ENCODE measurements at regions not wholly inside any gene's neighbourhood (a gene's known extent, or its start where the extent isn't known, plus 50 kb on each side); places are given as distances from the start of the nearest gene placed in this dataset.

DNA sequence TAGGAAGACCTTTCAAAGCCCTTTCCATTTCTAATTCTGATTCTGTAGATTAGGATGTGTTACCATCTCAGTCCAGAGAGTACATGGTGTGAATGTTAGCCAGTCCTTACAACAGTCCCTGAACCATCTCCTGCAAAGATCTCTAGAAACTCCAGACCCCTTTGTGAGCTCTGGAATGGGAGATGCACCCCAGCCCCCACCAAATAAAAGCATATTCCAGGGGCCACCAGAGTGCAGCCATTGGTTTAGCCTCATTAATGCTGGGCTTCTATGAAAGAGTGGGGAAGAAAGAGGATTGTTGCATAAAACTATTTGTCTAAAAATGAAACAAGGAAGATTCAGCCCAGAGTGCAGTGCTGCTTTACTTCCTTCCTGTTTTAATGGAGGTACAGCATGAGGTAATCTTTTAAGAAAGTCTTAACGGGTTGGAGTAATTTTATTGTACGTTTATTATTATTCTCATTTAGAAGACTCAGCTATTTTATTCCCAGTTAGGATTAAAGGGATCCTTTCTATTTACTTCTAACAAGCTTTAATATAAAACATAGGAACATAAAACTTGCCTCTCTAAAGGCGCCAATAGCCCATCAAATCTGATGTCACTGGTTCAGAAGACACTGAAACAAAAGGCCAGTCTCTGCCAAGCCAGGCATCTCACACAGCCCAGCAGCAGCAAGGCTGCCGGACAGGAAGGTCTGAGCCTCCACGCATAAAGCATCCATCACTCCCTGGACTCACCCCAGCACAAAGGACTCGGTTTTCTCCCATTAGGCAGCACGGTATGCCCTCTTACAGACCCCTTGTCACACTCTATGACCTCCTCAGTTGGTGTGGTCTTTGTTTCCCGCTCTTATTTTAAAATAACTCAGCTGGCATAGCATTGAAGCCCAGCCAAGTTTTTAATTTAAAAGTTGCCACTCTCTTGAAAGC, 203.9 kb upstream of the BLID start:
- DNase-seq (ENCODE audit: low read depth in 2 of 2), result no peak

DNA sequence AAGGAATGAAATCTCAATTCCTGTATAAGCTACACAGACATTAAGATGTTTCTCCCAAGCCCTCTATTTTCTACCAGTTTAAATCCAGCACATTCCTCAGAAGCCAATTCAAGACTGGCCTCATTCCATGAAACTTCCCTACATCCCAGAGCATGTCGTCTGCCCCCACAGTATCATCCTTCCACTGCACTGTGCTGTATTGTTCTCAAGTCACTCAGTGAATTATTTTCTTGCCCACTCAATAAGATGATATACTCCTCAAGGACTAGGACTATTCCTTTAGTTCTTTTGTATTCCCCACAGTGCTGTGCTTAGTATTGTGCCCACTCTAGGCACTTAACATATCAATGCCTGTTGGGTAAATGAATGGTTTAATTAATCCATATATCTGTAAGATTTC, 203.1 kb upstream of the BLID start:
- no peak for DNase-seq (ENCODE audit: low read depth in 2 of 2)

DNA sequence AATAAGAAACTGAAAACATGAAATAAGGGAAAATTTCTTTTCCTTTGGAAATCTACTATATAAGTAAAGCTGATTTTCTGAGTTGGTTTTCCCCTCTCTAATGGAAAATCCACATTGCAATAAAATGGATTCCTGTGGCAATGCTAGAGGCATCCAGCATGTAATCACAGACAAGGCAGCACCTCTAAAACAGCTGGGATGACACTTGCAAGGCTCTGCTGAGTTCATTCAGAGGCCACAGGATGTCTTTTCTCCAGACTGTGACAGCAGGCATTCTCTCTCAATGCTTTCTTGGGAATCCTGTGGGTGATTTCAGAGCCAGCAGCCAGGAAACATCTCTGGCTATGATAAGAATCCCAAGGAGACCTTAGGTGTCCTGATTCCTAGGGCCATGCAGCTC, 201.3 kb upstream of the BLID start:
- no peak for DNase-seq (ENCODE audit: low read depth in 2 of 2)

DNA sequence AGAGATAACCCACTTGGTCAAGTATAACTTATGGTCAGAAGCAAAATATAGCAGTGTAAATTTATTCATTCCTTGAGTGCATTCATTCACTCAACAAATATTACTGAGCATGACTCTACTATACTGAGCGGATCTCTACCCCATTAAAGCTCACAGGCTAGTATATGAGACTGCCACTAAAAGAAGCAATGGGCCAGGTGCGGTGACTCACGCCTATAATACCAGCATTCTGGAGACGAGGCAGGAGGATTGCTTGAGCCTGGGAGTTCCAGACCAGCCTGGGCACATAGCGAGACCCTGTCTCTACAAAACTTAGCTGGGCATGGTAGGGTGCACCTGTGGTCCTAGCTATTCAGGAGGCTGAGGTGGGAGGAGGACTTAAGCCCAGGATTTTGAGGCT, 197.6 kb upstream of the BLID start:
- DNase-seq (ENCODE audit: low read depth in 2 of 2), result no peak

DNA sequence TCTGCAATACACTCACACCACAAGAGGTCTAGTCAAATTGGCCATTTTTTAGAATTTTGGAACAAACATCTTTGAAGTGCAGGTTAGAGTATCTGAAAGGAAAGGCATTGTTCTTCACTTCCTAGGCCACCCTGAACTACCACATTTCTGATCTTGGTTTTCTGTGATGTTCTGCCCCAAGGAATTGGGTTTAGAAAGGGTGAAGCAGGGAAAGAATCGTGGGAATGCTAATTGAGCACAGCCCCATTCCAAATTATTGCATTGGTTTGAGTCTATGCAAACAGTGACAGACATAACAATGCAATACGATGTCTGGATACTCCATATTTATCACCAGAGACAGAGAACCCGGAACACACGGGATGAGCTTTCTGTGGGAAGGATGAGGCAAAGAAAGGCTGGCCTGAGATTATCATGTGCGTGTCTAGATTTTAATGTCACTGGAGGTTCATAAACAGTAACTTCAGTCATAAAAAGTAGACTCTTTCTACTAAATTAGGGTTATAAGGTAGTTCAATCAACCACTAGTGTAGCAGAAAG, 195.3 kb upstream of the BLID start:
- no peak for DNase-seq (ENCODE audit: low read depth in 2 of 2)

DNA sequence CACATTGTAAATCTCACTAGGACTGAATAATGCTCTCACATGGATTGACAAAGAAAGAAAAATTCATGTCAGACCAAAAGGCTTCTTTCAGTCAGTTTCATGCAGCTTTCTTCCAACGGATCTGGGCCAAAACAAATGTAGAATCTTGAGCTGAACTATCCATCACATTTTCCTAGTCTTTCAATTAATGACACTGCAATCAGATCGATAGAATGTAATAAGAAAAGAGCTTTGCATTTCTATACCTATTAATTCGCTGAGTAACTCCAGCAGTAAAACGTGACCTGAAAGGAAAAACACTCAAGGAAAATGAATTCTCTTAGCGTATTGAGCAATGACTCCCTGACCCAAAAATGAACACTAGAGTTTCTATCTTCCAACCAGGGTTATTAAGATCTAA, 194.8 kb upstream of the BLID start:
- no peak for DNase-seq (ENCODE audit: low read depth in 2 of 2)

DNA sequence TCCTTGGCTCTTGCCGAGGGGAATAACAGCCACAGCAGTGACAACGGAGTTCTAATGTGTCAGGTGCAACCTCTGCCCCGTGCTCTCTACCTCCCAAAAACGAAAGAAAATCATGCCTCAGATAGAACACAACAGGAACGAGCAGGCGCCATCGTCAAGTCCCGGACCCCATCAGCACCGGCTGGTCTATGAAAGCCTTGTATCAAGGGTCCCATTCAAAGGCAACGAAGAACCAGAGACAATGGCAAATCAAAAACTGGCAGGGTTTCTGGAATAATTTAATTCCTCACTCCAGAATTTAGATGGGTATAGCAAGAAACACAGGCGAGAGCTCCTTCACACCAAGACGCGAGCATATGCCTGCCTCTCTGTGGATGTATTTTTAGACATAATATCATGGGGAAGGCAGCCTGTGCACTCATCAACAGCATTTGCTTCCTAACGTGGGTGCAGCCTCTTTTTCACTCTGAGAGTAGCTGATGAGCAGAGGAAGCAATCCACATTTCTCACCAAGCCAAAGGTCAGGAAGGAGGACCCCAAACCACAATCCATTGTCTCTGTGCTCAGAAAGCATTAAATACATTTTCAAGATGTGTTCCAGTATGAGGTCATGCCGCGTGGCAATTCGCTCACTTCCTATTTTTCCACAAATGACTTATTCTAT, 193.4 kb upstream of the BLID start:
- DNase-seq (ENCODE audit: low read depth in 2 of 2), result no peak

DNA sequence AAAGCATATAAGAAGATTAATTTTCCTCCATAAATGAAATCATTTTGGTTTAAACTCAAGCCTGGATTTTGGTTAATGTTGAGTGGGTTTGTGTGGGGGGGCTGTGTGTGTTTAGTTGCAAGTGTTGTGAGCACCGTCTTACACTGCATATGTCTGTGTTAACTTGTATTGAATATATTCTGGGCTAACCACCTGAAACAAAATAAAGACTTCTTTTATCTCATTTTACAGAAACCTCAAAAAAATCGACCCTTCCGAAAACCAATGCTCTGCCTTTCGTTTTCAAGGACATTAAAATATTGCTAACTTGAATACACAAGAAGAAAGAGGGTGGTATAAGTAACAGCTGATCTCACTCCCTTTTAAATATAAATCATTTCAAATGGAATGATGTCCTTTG, 192.2 kb upstream of the BLID start:
- no peak for DNase-seq (ENCODE audit: low read depth in 2 of 2)

DNA sequence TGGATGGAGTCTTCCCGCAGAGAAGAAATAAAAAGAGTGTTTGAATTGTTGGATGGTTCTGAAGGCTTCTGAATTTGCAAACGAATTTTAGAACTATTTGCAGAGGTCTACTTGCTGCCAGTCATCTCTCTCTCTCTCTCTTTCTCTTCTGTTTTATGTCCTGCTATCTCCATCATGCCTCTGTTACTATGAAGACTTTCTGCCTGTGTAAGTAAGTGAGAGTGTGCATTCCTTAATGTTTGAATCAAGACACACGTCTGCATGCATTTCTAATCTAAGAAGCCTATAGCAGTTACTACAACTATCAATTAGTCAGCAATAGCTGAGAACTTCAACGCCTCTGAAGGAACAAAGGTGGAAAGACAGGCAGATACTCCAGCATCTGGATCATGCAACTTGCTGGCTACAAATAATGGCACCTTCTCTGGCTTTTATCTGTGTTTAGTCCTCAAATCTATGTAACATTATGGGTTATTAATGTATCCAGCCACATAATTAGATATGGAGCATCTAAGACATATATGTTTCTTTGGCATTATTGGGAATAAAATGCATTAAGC, 191.5 kb upstream of the BLID start:
- no peak for DNase-seq (ENCODE audit: low read depth in 2 of 2)

DNA sequence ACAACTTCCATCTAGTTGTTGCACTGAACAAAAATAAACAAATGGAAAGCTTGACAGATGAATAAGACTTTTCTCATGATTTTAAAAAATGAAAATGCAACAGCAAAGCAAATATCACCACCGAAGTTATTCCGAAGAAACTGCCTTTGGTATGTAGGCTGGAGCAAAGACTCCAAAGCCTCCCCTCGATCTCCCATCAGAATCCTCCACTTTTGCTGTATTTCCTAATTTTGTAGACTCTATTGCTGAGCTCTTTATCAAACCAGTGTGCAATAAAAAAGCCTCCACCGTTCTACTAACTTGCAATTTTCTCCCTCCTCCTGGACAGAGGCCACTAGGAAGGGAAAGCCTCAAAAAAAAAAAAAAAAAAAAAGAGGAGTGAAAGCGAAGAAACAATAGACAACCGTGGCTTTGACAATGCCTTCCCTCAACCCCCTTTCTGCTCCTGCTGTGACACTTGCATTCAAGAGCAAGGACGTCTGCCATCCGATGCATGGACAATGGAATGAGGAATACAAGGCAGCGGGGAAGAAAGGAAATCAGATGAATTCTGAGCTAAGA, 190.9 kb upstream of the BLID start:
- no peak for DNase-seq (ENCODE audit: low read depth in 2 of 2)

DNA sequence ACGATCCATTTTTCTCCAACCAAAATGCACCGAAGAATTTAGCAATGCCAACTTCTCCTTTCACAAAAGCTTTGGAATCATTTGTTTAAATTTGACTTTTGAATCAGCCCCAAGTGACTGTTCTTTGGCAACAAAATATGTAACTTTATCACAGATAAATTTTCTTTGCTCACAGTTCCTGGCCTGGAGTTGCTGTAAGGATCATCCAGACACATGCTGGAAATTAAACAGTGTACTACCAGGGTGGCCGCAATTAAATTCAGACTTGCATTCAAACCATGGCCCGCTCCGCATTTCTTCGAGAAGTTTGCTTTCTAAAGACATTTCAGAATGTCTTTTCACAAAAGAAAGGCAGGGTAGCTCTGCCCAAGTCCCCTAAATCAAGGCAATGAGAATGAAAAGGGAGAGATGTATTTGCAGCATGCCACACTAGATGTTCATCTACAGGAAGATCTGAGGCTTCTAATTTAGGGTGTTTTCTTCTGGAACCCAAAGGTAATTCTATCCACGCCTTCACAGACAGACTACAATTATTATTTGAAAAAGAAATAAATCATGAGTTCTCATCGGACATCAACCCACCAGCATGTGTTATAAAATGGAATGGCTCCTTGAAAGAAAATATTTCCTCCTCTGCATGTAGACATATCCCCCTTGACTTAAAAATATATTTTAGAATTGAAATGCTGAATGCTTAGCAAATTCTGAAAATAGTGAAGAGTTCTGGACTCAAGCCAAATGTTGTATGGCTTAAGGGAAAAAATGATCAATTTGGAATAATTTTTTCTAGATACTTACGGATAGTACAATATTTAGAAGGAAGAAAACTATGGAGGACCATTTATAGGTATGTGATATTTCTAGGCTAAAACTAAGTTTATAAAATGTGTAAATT, 189.7 kb upstream of the BLID start:
- no peak for DNase-seq (ENCODE audit: low read depth in 2 of 2)

DNA sequence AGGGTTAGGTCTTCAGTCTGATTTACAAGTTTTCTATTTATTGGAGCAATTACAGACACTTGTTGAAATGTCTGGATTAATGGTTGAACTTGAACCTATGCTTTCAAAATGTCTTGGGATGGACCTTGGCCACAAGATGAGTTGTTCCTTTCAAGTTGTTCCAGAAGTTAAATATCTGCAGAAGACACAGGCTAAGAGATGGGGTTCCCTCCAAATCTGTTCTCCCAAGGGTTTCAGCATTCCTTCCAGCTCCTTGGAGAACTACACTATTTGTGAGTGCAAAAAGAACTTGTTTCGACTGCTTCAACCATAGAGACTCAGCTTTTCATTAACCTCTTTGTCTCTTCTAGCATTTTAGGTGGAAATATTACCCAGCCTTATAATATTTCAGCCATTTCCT, 189.0 kb upstream of the BLID start:
- no peak for DNase-seq (ENCODE audit: low read depth in 2 of 2)

DNA sequence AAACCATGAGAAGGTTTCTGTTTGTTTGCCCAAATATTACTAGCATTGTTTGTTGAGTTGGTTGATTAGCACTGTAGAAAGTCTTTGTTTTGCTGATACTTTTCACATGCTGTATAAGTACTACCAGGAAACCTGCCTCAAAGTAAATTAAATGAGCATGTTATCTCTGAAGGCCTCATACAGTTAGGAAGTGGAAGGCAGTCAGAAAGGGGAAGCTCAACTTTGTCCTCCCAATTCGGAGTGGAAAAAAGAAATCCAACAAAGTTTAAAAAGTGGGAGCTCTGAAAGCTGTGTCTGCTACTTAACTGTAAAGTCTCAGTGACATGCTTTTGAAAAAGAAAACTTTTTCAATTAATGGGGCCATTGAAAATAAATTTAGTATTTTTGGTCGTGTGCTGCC, 188.3 kb upstream of the BLID start:
- no peak for DNase-seq (ENCODE audit: low read depth in 2 of 2)

DNA sequence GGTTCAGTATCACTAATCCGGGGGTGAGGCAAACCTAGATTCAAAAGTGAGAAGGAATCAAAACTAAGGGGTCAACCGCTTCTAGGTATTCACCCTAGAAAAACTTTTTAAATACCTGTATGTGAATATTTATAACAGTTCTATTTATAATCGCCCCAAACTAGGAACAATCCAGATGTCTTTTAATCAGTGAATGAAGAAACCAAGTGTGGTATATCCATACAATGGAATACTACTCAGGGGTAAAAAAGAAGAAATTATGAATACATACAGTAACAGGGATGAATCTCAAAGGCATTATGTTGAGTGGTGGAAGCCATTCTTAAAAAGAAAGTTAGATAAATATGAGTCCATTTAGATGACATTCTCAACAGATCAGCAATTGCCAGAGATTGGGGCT, 178.0 kb upstream of the BLID start:
- no peak for DNase-seq (ENCODE audit: low read depth in 2 of 2)

DNA sequence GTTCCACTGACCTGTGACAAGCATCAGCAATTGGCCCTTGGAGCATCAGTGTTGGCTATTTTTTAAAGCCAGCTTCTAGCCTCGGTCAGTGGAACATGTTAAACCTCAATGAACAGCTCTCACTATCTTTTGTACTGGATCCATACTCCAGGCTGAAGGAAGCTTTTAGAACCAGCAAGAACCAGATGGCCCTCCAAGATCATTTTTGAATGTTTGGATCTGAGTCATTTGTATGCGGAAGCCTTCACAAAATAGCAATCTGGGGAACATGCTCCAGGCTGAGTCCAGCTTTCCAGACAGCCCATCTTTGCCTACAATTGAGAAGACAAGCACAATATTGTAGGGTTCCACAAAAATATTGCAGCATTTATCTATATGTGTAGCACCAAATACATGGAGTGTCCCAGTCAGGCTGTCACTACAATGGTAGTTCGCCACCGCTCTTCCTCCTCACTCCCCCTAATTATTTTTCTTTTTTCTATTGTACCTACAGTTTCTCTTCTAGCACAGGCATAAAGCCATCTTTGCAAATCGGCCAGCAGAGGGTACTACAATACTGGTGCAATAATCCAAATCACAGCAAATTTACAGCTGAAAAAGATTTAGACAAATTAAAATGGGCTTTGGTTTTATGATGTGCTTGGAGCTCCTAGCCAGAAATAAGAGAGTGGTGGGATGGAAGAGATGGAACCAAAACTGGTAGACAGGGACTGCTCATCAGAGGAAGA, 177.4 kb upstream of the BLID start:
- no peak for DNase-seq (ENCODE audit: low read depth in 2 of 2)

DNA sequence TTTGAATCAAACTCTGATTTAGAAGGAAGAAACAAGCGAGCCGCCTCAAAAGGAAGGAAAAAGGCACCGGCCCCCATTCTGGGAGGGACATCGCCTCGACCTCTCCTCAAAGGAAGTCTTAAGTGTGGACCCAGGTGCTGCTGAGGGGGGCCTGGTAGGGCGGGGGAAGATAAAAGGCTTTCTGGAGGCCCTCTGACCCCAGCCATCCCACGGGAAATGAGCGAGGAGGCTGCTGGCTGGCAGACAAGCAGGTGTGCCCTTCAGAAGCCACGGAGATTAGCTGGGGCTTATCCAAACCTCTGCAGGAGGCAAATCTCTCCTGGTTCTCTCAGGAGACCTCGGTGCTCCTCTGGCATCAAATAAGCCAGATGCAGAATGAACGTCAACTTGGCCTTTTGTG, 171.4 kb upstream of the BLID start:
- no peak for DNase-seq (ENCODE audit: low read depth in 2 of 2)

DNA sequence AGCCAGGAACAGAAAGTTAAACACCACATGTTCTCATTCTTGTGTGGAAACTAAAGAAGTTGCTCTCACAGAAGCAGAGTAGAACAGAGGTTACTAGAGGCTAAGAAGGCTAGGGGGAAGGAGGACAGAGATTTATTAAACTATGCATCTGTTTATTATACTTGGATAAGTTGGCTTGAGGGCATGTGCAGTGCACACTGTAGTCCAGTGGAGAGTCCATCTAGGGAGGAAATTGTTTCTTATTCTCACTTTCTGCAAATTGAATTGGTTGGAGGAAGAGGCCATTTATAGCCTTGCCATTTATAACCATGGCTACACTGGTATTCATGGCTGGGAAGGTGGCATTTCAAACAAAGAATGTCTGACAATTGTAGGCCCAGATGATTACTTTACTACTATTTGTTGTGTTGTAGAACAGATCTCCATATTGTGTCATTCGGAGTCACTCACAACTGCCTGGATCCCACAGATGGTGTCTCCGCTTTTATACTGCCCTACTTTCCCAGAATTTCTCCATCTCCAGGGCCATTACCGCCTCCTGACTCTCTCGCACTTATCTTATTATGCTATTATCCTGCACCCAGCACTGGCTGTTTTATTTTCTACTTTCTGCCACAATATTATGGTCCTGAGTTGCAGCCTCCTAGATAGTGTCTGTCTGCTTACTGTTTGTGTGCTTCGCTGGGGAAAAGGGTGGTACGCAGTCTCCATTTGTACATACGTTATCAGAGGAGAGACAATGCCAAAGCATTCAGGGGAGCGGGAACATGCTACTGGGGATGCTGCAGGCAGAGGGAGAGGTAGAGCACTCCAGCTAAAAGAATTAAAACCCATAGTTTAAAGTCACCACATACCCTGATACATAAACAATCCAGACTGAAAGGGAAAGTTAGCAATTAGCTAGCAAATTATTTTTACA, 169.3 kb upstream of the BLID start:
- DNase-seq (ENCODE audit: low read depth in 2 of 2), result no peak

DNA sequence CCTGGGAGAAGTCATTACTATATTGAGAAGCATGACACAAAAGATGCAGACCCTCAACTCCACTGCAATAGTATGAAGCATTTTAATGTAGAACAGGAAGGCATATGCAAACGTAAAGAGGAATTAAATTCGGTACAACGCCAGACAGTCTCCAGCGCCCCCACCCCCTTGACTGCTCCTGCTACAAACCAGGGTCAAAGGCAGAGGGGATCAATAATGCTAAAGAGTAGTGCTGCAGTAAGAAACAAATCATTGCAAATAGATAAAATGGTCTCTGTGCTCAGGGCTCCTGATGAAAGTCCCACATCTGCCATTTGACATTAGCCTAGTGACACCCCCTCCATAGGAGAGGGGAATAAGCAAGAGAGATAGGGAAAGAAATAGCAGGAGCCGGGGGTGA, 164.9 kb upstream of the BLID start:
- no peak for DNase-seq (ENCODE audit: low read depth in 2 of 2)

DNA sequence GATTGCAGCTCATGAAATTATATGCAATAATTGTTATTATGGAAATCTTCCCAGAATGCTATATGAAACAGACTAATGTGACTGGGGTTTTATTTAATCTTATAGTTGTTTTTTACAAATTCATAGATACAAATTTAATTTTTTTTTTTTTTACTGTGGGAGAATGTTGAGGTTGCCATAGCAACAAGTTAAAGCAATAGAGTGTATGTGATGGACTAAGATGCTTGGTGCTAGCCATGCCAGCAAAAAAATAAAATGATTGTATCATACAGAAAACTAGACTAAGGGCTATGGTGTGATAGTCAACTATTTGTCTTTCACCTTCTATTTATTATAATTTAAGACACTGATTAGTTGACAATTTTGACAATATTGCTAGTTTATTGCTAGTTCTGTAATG, 163.2 kb upstream of the BLID start:
- no peak for DNase-seq (ENCODE audit: low read depth in 2 of 2)

DNA sequence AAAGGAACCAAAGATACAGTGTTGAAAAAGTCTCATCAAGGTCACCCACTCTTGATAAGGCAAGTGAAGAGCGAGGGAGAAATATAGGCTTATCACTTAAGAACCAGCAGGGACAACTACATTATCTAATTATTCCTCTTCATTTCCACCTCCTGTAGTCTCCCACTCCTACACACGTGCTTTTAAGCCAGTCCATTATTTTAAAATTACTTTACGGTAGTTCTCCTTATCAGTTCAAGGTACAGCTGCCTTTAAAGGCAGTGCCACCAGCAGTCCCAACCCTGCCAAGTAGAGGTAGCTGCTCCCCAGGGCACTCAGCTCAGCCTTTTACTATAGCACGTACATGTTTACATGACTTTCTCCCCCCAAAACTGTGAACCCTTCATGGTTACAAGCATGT, 161.5 kb upstream of the BLID start:
- no peak for DNase-seq (ENCODE audit: low read depth in 2 of 2)

Measured in stimulated activated CD8-positive, alpha-beta memory T cell treated with anti-CD3 and anti-CD28 coated beads, Interleukin-2, amount 100 ng/mL, for 48 hours (primary cell).